ENCODE measurements at regions not wholly inside any gene's neighbourhood (a gene's known extent, or its start where the extent isn't known, plus 50 kb on each side); places are given as distances from the start of the nearest gene placed in this dataset.

- TF ChIP-seq CTCF (IDR thresholded peaks at IDR 0.05): no peak
- no peak for TF ChIP-seq POLR2AphosphoS5 (IDR thresholded peaks at IDR 0.05)
Observed at GRCh38 chr16:5298202-5298601, 200.6 kb upstream of the EEF2KMT start.

Data from breast epithelium (tissue), 3 donors.